C4-2B (cell line): ENCODE measurements at regions not wholly inside any gene's neighbourhood (a gene's known extent, or its start where the extent isn't known, plus 50 kb on each side); places are given as distances from the start of the nearest gene placed in this dataset.

Experiments used
- H3K27ac ChIP-seq: fragments of 450-650 bp; 2 replicates; pipeline ENCODE4 v1.5.1; 2017
- ZFX ChIP-seq: fragments of 450-650 bp; IDR thresholded peaks from 2 replicates; pipeline ENCODE4 v1.6.1; 2017
- TF ChIP-seq, protein P1 (sequence below): fragments of 450-650 bp; conservative IDR thresholded peaks from 2 replicates; pipeline ENCODE4 v1.5.1; 2017; ENCODE audit warnings: mild to moderate bottlenecking

GRCh38 chr13:104015646-104016396 is 949.6 kb upstream of the SLC10A2 start:
- no peak overlapping the region for H3K27ac ChIP-seq

GRCh38 chr13:104014803-104015645 is 948.8 kb upstream of the SLC10A2 start:
- no peak overlapping the region for H3K27ac ChIP-seq
- TF ChIP-seq, protein P1, sequence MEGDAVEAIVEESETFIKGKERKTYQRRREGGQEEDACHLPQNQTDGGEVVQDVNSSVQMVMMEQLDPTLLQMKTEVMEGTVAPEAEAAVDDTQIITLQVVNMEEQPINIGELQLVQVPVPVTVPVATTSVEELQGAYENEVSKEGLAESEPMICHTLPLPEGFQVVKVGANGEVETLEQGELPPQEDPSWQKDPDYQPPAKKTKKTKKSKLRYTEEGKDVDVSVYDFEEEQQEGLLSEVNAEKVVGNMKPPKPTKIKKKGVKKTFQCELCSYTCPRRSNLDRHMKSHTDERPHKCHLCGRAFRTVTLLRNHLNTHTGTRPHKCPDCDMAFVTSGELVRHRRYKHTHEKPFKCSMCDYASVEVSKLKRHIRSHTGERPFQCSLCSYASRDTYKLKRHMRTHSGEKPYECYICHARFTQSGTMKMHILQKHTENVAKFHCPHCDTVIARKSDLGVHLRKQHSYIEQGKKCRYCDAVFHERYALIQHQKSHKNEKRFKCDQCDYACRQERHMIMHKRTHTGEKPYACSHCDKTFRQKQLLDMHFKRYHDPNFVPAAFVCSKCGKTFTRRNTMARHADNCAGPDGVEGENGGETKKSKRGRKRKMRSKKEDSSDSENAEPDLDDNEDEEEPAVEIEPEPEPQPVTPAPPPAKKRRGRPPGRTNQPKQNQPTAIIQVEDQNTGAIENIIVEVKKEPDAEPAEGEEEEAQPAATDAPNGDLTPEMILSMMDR, result no peak
- TF ChIP-seq ZFX, result no peak

More at GRCh38 chr13:104015646-104016396, 949.6 kb upstream of the SLC10A2 start:
- no peak for TF ChIP-seq ZFX
- TF ChIP-seq, protein P1, result no peak

DNA sequence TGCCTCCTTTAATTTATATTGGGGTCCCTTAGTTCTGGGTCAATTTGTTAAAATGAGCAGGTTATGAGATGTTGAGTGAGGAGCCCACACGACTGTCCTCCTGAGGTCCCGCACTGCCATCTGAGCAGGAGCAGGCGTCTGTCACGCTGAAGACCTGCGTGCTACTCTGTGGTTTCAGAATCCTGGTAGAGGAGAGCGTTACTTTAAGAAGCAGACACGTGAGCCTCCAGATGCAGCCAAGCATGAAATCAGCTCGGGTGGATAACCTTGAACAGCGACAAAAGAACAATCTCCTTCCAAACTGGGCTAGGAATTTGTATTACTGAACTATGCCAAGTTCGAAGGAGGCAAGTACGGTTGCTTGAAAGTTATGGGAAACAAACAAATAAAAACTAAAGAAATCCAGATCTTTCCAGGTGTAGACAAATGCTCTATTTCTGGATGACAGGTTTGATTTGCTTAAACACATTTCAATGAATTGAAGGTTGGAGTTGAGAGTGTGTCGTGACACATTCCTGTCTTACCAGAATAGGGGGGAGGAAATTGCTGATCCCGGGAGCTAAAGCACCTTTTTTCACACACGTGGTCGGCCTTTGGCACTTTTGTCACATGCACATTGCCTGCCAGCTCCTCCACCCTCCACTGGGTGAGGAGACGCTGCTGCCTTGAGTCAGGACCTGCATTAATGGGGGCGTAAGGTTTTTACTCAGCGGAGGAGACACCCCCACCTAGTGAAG is 945.5 kb upstream of the SLC10A2 start:
- H3K27ac ChIP-seq, result no peak overlapping the region
- no peak for TF ChIP-seq ZFX
- TF ChIP-seq, protein P1, result no peak

GRCh38 chr13:104008541-104009435 is 942.6 kb upstream of the SLC10A2 start:
- H3K27ac ChIP-seq, result no peak overlapping the region
- TF ChIP-seq ZFX, result no peak
- TF ChIP-seq, protein P1, result no peak

DNA sequence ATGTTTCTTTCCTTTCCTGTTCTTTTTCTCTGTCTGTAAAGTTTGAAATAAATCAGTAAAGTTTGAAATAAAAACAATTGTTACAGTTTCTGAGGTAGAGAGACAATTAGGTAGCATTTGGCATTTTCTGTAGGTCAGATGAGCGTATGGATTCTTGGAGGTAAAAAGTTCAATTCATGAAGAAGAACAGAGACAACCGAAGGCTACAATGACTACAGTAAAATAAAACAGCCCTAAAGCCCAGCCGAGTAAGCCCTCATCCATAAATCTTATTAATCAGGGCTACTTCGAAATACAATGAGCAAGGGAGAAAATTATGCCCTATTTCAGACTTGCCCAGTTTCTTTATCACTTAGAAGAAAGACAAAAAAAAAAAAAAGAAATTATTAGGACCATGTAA is 941.9 kb upstream of the SLC10A2 start:
- no peak overlapping the region for H3K27ac ChIP-seq
- TF ChIP-seq, protein P1, result no peak
- TF ChIP-seq ZFX, result no peak

DNA sequence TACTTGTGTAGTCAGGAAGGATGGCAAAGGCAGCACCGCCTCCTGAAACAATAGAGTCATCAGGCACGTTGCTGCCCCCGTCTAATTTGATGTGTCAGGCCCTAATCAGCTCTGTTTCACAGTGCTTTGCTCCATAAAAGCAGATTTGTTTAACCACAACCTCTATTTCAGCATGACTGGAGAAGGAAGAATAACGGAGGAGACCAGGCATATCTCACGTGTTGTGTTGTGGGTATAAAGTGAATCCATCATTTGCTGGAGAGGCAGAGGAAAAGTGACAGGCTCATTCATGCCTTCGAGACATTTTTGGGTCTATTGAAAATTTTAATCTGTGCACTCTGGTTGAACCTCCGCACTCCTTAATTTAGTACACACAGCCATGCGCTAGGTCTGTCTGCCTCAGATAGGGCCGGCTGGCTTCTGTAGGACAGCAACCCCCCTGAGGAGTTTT is 940.4 kb upstream of the SLC10A2 start:
- H3K27ac ChIP-seq, result no peak overlapping the region
- no peak for TF ChIP-seq ZFX
- TF ChIP-seq, protein P1, result no peak
